NB4 (cell line): ENCODE measurements at regions not wholly inside any gene's neighbourhood (a gene's known extent, or its start where the extent isn't known, plus 50 kb on each side); places are given as distances from the start of the nearest gene placed in this dataset.
A peak's percentile ranks its signal among the peaks of the same experiment; 100 is the strongest.

Experiments
- DNase-seq: peaks from one replicate; pipeline ENCODE4 v3.0.0; 2010; ENCODE audit warnings: low read depth
- H3K4me3 ChIP-seq: one replicate; pipeline ENCODE4 v1.5.1; 2011; ENCODE audit warnings: mild to moderate bottlenecking, low read depth, low read length, moderate library complexity
- CTCF ChIP-seq: IDR thresholded peaks from one replicate; pipeline ENCODE4 v1.5.1; 2012; ENCODE audit warnings: low read depth, low read length
- MYC ChIP-seq: IDR thresholded peaks from 2 replicates; pipeline ENCODE4 v1.6.1; 2011; ENCODE audit warnings: low read depth, low read length
- POLR2A ChIP-seq: IDR thresholded peaks from 2 replicates; pipeline ENCODE4 v1.6.1; 2011; ENCODE audit warnings: mild to moderate bottlenecking; ENCODE audit not compliant: insufficient read length; ENCODE audit errors: extremely low read depth
- TF ChIP-seq, protein P1 (sequence below): IDR thresholded peaks from 2 replicates; pipeline ENCODE4 v1.6.1; 2011; ENCODE audit warnings: low read depth, low read length

GRCh38 chr12:123071099-123071800 is 79.6 kb downstream of the PITPNM2 start:
- TF ChIP-seq, protein P1, sequence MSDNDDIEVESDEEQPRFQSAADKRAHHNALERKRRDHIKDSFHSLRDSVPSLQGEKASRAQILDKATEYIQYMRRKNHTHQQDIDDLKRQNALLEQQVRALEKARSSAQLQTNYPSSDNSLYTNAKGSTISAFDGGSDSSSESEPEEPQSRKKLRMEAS: no peak

GRCh38 chr12:123070267-123071081 is 80.4 kb downstream of the PITPNM2 start:
- no peak for TF ChIP-seq MYC
- TF ChIP-seq CTCF: no peak
- TF ChIP-seq POLR2A: no peak
- TF ChIP-seq, protein P1: no peak
- H3K4me3 ChIP-seq: no peak overlapping the region
- DNase-seq: no peak

More at GRCh38 chr12:123071099-123071800, 79.6 kb downstream of the PITPNM2 start:
- H3K4me3 ChIP-seq: no peak overlapping the region
- no peak for DNase-seq

DNA sequence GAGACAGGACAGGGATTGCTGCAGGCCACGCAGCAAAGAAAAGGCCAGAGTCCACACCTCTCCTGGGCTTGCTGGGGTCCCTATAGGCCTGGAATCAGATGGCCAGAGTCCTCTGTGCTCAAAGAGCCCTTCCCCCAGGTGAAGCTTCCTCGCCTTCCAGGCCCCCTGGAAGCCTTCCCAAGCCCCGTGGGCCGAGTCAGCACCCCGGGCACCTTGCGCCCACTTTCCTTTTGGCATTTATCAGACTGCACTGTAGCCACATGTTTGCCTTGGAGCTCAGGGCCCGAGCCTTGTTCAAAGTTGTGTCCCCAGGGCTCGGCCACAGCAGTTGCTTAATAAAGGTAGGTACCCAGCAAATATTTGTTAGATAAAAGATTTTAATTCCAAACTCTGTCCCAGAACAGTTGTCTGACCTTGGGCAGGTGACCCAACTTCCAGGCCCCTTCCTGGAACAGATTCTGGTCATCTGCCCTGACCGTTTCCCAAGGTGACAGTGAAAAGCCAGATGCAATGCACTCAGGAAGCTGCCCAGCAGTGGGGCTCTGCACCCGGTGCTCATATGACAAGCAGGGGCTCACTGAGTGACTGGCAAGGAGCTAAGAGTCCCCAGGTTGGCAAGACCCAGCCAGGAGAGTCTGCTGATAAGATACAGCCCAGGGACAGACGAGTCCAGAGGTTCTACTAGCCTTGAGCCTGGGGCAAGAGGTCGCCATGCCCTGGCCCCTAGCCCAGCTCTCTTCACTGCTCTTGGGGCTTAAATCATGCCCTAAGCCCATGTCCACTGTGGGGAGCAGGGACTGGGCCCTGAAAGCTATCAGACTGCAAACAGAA is 81.2 kb downstream of the PITPNM2 start:
- TF ChIP-seq POLR2A (no peak), CTCF (no peak), MYC (no peak)
- TF ChIP-seq, protein P1: no peak
- DNase-seq: no peak
- H3K4me3 ChIP-seq: no peak overlapping the region

DNA sequence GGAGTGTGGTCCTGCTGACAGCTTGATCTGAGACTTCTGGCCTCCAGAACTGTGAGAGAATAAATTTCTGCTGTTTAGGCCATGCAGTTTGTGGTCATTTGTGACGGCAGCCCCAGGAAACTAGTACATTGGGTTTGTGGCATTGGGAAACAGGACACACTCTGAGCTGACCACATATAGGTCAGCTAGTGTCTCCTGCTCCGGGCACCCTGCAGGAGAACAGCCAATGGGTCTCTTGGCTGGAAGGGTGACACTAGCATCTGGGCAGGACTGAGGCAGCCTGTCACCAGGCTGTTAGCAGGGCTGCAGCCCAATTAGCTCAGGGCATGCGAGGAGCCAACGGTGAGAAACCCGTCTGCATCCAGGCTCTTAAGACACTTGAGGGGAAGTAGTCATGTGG is 83.2 kb downstream of the PITPNM2 start:
- TF ChIP-seq MYC (0 out of 2 replicates have a peak, but pooled peaks have one; percentile 58), POLR2A (no peak), CTCF (no peak)
- TF ChIP-seq, protein P1: peak; percentile 40
- no peak overlapping the region for H3K4me3 ChIP-seq
- DNase-seq: peak; percentile 73

DNA sequence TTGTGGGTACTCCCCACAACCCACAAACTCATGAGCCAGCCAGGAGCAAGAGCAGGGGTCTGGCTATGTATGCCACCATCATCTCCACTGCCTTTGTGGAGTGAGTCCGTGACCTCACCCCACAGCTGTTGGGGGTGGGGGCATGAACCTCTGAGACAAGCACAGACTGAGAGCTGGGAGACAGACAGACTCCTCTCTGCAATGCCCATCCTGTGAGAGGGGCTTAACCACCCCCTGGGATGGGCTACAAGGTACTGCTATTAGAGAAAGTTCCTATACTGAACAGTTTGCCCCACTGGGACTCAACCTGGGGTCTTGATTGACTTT is 84.5 kb downstream of the PITPNM2 start:
- no peak for DNase-seq
- TF ChIP-seq MYC (no peak), POLR2A (no peak), CTCF (no peak)
- TF ChIP-seq, protein P1: no peak
- no peak overlapping the region for H3K4me3 ChIP-seq
